ENCODE measurements at regions not wholly inside any gene's neighbourhood (a gene's known extent, or its start where the extent isn't known, plus 50 kb on each side); places are given as distances from the start of the nearest gene placed in this dataset.

DNA sequence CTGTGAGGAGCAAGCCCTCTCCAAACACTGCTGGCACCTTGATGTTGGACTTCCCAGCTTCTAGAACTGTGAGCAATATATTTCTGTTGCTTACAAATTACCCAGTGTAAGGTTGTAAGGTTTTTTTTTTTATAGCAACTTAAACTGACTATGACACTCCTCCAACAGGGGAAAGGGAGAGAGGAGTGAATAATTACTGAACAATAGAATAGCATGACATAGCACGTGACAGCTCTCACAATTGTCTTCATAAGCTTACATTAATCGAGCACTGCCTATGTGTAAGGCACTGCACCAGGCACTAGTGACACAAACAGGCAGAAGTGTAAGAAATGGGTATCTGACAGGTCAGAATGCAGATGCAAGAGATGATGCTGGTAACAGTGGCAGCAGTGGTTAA, 136.9 kb downstream of the FAT3 start:
- Mint-ChIP-seq H3K27ac (ENCODE audit: unreplicated experiment) (no peak overlapping the region), H3K27me3 (ENCODE audit: insufficient read depth, unreplicated experiment) (no peaks in the 10 kb centered on the region), H3K36me3 (ENCODE audit: insufficient read depth, unreplicated experiment) (no peaks in the 10 kb centered on the region), H3K4me1 (ENCODE audit: low read depth, unreplicated experiment) (peaks cover 5% of the 10 kb centered on the region), H3K4me3 (ENCODE audit: unreplicated experiment) (no peak overlapping the region), H3K9me3 (ENCODE audit: unreplicated experiment) (no peaks in the 10 kb centered on the region)
- intact Hi-C loops (cut with micrococcal nuclease; ENCODE audit: unreplicated experiment), result no loop called here
- POLR2A ChIA-PET, result no interaction called here
- CTCF ChIA-PET, result no interaction called here
- Histone ChIP-seq H3K36me3 (ENCODE audit: control insufficient read depth, insufficient read depth, low read length) (no peaks in the 10 kb centered on the region), H3K4me1 (peaks cover 8% of the 10 kb centered on the region), H3K4me3 (ENCODE audit: low read depth, low read length) (no peak overlapping the region), H3K27me3 (replicated peaks; ENCODE audit: control insufficient read depth, insufficient read depth, low read length) (no peaks in the 10 kb centered on the region), H3K9me3 (no peaks in the 10 kb centered on the region)
- TF ChIP-seq, protein P1, sequence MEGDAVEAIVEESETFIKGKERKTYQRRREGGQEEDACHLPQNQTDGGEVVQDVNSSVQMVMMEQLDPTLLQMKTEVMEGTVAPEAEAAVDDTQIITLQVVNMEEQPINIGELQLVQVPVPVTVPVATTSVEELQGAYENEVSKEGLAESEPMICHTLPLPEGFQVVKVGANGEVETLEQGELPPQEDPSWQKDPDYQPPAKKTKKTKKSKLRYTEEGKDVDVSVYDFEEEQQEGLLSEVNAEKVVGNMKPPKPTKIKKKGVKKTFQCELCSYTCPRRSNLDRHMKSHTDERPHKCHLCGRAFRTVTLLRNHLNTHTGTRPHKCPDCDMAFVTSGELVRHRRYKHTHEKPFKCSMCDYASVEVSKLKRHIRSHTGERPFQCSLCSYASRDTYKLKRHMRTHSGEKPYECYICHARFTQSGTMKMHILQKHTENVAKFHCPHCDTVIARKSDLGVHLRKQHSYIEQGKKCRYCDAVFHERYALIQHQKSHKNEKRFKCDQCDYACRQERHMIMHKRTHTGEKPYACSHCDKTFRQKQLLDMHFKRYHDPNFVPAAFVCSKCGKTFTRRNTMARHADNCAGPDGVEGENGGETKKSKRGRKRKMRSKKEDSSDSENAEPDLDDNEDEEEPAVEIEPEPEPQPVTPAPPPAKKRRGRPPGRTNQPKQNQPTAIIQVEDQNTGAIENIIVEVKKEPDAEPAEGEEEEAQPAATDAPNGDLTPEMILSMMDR (IDR thresholded peaks at IDR 0.05; ENCODE audit: insufficient read depth in 1 of 2, low read depth in 1 of 2, low read length in 1 of 2, severe bottlenecking in 1 of 2, unreplicated experiment in 1 of 2), result no peak
- DNase-seq, result no peak
- BruUV-seq (replicated peaks), result no TSS peak

DNA sequence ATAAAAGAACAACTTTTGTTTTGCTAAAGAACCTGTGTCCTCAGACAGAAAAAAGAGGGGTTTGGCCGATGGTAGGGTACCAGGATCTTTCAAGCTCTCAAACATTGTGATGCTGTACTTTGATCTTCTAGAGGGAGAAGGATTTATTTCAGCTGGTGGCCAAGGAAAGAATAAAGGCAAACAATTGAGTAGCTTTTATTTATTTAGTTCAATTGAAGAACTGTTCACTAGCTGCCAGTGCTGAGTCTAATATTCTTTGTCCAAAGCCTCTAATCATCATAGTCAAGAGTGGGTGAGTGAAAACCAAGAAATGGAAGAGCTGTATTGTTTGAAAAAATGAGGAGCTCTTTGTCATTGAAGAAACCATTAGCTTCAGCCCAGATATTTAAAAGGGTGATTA, 138.4 kb downstream of the FAT3 start:
- Mint-ChIP-seq H3K36me3 (ENCODE audit: insufficient read depth, unreplicated experiment) (no peaks in the 10 kb centered on the region), H3K4me3 (ENCODE audit: unreplicated experiment) (no peak overlapping the region), H3K27me3 (ENCODE audit: insufficient read depth, unreplicated experiment) (no peaks in the 10 kb centered on the region), H3K4me1 (ENCODE audit: low read depth, unreplicated experiment) (no peaks in the 10 kb centered on the region), H3K9me3 (ENCODE audit: unreplicated experiment) (no peaks in the 10 kb centered on the region), H3K27ac (ENCODE audit: unreplicated experiment) (no peak overlapping the region)
- H3K4me3 ChIP-seq (ENCODE audit: low read depth, low read length), result no peak overlapping the region
- POLR2A ChIA-PET, result no interaction called here
- CTCF ChIA-PET, result no interaction called here
- BruUV-seq (replicated peaks), result no TSS peak
- DNase-seq, result no peak
- H3K27me3 ChIP-seq (replicated peaks; ENCODE audit: control insufficient read depth, insufficient read depth, low read length), result no peaks in the 10 kb centered on the region
- no peaks in the 10 kb centered on the region for H3K36me3 ChIP-seq (ENCODE audit: control insufficient read depth, insufficient read depth, low read length)
- H3K9me3 ChIP-seq, result no peaks in the 10 kb centered on the region
- no peaks in the 10 kb centered on the region for H3K4me1 ChIP-seq
- intact Hi-C loops (cut with micrococcal nuclease; ENCODE audit: unreplicated experiment), result no loop called here
- TF ChIP-seq, protein P1 (IDR thresholded peaks at IDR 0.05; ENCODE audit: insufficient read depth in 1 of 2, low read depth in 1 of 2, low read length in 1 of 2, severe bottlenecking in 1 of 2, unreplicated experiment in 1 of 2), result no peak

DNA sequence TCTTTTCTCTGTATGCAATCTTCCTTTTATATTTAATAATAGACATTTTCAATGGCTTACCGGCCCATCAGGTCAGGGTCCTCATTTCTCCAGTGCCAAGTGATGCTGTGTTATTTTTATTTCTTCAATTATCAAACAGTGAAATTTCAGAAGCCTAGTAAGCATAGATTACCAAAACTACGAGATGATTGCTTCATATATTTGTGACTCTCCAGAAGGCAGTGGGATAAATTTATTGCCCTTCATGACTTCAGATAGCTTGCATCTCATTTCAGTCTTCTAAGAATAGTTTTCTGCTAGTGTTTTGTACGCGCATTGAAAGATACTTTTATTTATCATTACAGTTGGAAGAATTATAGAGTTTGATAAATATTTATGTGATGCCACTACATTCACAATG, 139.6 kb downstream of the FAT3 start:
- no TSS peak for BruUV-seq (replicated peaks)
- H3K27me3 Mint-ChIP-seq (ENCODE audit: insufficient read depth, unreplicated experiment), result no peaks in the 10 kb centered on the region
- H3K4me3 Mint-ChIP-seq (ENCODE audit: unreplicated experiment), result no peak overlapping the region
- no peak overlapping the region for H3K27ac Mint-ChIP-seq (ENCODE audit: unreplicated experiment)
- no peaks in the 10 kb centered on the region for H3K4me1 Mint-ChIP-seq (ENCODE audit: low read depth, unreplicated experiment)
- intact Hi-C loops (cut with micrococcal nuclease; ENCODE audit: unreplicated experiment), result no loop called here
- ChIA-PET CTCF (no interaction called here), POLR2A (no interaction called here)
- no peaks in the 10 kb centered on the region for H3K9me3 Mint-ChIP-seq (ENCODE audit: unreplicated experiment)
- TF ChIP-seq, protein P1 (IDR thresholded peaks at IDR 0.05; ENCODE audit: insufficient read depth in 1 of 2, low read depth in 1 of 2, low read length in 1 of 2, severe bottlenecking in 1 of 2, unreplicated experiment in 1 of 2), result no peak
- Histone ChIP-seq H3K4me3 (ENCODE audit: low read depth, low read length) (no peak overlapping the region), H3K36me3 (ENCODE audit: control insufficient read depth, insufficient read depth, low read length) (no peaks in the 10 kb centered on the region), H3K9me3 (no peaks in the 10 kb centered on the region), H3K4me1 (no peaks in the 10 kb centered on the region), H3K27me3 (replicated peaks; ENCODE audit: control insufficient read depth, insufficient read depth, low read length) (no peaks in the 10 kb centered on the region)
- H3K36me3 Mint-ChIP-seq (ENCODE audit: insufficient read depth, unreplicated experiment), result no peaks in the 10 kb centered on the region
- no peak for DNase-seq

All from Caco-2 (cell line).